Right atrium auricular region (tissue), 2 donors: ENCODE measurements at regions not wholly inside any gene's neighbourhood (a gene's known extent, or its start where the extent isn't known, plus 50 kb on each side); places are given as distances from the start of the nearest gene placed in this dataset.
"Not testable (repeated sequence)": the region's sequence is repeated elsewhere in the genome, so short reads cannot be mapped to it uniquely, and the experiment has no call there.

Experiments
- DNase-seq: peaks from one replicate; pipeline ENCODE4 v3.0.0-alpha.2; 2019; ENCODE audit warnings: low spot score
- H3K27ac ChIP-seq, 2 donors: fragments of 200-600 bp; sonication (generic); 1 replicate in 1 of 2; 2 replicates in 1 of 2; pipeline ENCODE4 v1.5.1; 2016 to 2019
- H3K27me3 ChIP-seq, 2 donors: fragments of 200-600 bp; sonication (generic); one replicate each; pipeline versions ENCODE4 v1.5.1 to v1.6.0; 2017 to 2019
- H3K36me3 ChIP-seq: fragments of 200-600 bp; sonication (generic); one replicate; pipeline ENCODE4 v1.5.1; 2016
- H3K4me1 ChIP-seq, 2 donors: fragments of 200-600 bp; sonication (generic); one replicate each; pipeline versions ENCODE4 v1.5.1 to v1.6.0; 2017 to 2019
- H3K4me3 ChIP-seq, 2 donors: fragments of 200-600 bp; sonication (generic); 1 replicate in 1 of 2; 2 replicates in 1 of 2; pipeline ENCODE4 v1.5.1; 2017 to 2019; ENCODE audit warnings: mild to moderate bottlenecking in 1 of 2, moderate library complexity in 1 of 2
- H3K9me3 ChIP-seq, 2 donors: fragments of 200-600 bp; sonication (generic); one replicate each; pipeline ENCODE4 v1.5.1; 2019
- TF ChIP-seq, protein P1 (sequence below), 2 donors: fragments of 200-600 bp; sonication (generic); IDR thresholded peaks; one replicate each; pipeline ENCODE4 v1.5.1; 2019; ENCODE audit warnings: antibody characterized with exemption in 2 of 2

GRCh38 chr17:65293584-65294180, 156.5 kb downstream of the RGS9 start:
- H3K4me1 ChIP-seq: peaks cover 0 to 7% of the 10 kb centered on the region in 2 donors
- H3K4me3 ChIP-seq: no peak overlapping the region
- H3K27ac ChIP-seq: no peak overlapping the region
- DNase-seq: no peak
- no peaks in the 10 kb centered on the region for H3K27me3 ChIP-seq
- H3K9me3 ChIP-seq: no peaks in the 10 kb centered on the region
- TF ChIP-seq, protein P1, sequence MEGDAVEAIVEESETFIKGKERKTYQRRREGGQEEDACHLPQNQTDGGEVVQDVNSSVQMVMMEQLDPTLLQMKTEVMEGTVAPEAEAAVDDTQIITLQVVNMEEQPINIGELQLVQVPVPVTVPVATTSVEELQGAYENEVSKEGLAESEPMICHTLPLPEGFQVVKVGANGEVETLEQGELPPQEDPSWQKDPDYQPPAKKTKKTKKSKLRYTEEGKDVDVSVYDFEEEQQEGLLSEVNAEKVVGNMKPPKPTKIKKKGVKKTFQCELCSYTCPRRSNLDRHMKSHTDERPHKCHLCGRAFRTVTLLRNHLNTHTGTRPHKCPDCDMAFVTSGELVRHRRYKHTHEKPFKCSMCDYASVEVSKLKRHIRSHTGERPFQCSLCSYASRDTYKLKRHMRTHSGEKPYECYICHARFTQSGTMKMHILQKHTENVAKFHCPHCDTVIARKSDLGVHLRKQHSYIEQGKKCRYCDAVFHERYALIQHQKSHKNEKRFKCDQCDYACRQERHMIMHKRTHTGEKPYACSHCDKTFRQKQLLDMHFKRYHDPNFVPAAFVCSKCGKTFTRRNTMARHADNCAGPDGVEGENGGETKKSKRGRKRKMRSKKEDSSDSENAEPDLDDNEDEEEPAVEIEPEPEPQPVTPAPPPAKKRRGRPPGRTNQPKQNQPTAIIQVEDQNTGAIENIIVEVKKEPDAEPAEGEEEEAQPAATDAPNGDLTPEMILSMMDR (IDR thresholded peaks at IDR 0.05): no peak
- no peaks in the 10 kb centered on the region for H3K36me3 ChIP-seq

GRCh38 chr17:65292430-65292829, 155.3 kb downstream of the RGS9 start:
- no peak for DNase-seq
- Histone ChIP-seq H3K27me3 (no peaks in the 10 kb centered on the region), H3K36me3 (no peaks in the 10 kb centered on the region), H3K4me1 (peaks cover 0 to 7% of the 10 kb centered on the region in 2 donors), H3K9me3 (no peaks in the 10 kb centered on the region), H3K4me3 (no peak overlapping the region), H3K27ac (no peak overlapping the region)
- TF ChIP-seq, protein P1 (IDR thresholded peaks at IDR 0.05): no peak

GRCh38 chr17:65291301-65291700, 154.1 kb downstream of the RGS9 start:
- not testable (repeated sequence) for DNase-seq, H3K9me3 ChIP-seq, H3K36me3 ChIP-seq, H3K27ac ChIP-seq, H3K27me3 ChIP-seq, H3K4me3 ChIP-seq, H3K4me1 ChIP-seq

DNA sequence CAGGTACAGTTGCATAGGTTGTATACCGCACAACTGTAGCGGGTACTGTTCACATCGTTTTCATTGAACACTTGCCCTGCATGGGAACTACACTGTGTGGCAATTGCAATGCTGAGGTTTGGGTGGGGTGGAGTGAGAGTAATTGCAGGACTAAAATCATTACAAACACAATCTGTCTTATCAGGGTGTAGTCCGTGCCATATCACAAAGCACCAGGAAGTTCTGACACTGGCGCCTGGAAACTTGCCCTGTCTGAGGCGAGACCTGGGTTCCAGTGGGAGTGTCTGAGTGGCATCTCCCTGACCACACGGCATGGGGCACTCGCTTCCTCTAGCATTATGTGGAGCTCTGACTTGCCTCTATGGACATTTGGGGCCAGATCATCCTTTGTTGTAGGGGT, 153.4 kb downstream of the RGS9 start:
- DNase-seq: no peak
- Histone ChIP-seq H3K36me3 (no peaks in the 10 kb centered on the region), H3K9me3 (no peaks in the 10 kb centered on the region), H3K4me3 (no peak overlapping the region), H3K27ac (no peak overlapping the region), H3K27me3 (no peaks in the 10 kb centered on the region), H3K4me1 (peaks cover 0 to 7% of the 10 kb centered on the region in 2 donors)
- TF ChIP-seq, protein P1 (IDR thresholded peaks at IDR 0.05): no peak

- Histone ChIP-seq H3K27ac (no peak overlapping the region), H3K4me1 (peaks cover 0 to 7% of the 10 kb centered on the region in 2 donors), H3K27me3 (no peaks in the 10 kb centered on the region), H3K4me3 (no peak overlapping the region), H3K9me3 (no peaks in the 10 kb centered on the region), H3K36me3 (no peaks in the 10 kb centered on the region)
- no peak for DNase-seq
- TF ChIP-seq, protein P1 (IDR thresholded peaks at IDR 0.05): no peak
Observed at GRCh38 chr17:65290056-65290455, 152.9 kb downstream of the RGS9 start.

GRCh38 chr17:65287040-65287439, 149.9 kb downstream of the RGS9 start:
- H3K4me1 ChIP-seq: no peaks in the 10 kb centered on the region
- H3K36me3 ChIP-seq: no peaks in the 10 kb centered on the region
- H3K9me3 ChIP-seq: peaks cover 0 to 12% of the 10 kb centered on the region in 2 donors
- no peak overlapping the region for H3K4me3 ChIP-seq
- DNase-seq: no peak
- TF ChIP-seq, protein P1 (IDR thresholded peaks at IDR 0.05): no peak
- H3K27ac ChIP-seq: no peak overlapping the region
- no peaks in the 10 kb centered on the region for H3K27me3 ChIP-seq
